GM18520 (cell line): ENCODE measurements at regions not wholly inside any gene's neighbourhood (a gene's known extent, or its start where the extent isn't known, plus 50 kb on each side); places are given as distances from the start of the nearest gene placed in this dataset.

Experiments used
- ATAC-seq: cut with Tn5 transposase; IDR thresholded peaks from one replicate; pipeline ENCODE4 v1.9.1; 2021; ENCODE audit not compliant: unreplicated experiment

GRCh38 chr12:115443351-115443938 is 759.5 kb upstream of the TBX3 start:
- no peak for ATAC-seq

- no peak for ATAC-seq
Measured at GRCh38 chr12:115440438-115440837, 756.5 kb upstream of the TBX3 start.

- ATAC-seq: no peak
Measured at GRCh38 chr12:115439008-115439601, 755.1 kb upstream of the TBX3 start.

- no peak for ATAC-seq
Measured at GRCh38 chr12:115438314-115438713, 754.3 kb upstream of the TBX3 start.

- ATAC-seq: no peak
Measured at GRCh38 chr12:115437061-115437567, 753.1 kb upstream of the TBX3 start.

GRCh38 chr12:115433014-115433634 is 749.1 kb upstream of the TBX3 start:
- no peak for ATAC-seq

- no peak for ATAC-seq
Measured at GRCh38 chr12:115430636-115431035, 746.7 kb upstream of the TBX3 start.

- no peak for ATAC-seq
Measured at GRCh38 chr12:115426732-115427131, 742.8 kb upstream of the TBX3 start.

- no peak for ATAC-seq
Measured at GRCh38 chr12:115424003-115424402, 740.0 kb upstream of the TBX3 start.

- no peak for ATAC-seq
Measured at GRCh38 chr12:115423546-115423987, 739.6 kb upstream of the TBX3 start.

- ATAC-seq: no peak
Measured at GRCh38 chr12:115422845-115423545, 739.0 kb upstream of the TBX3 start.

- ATAC-seq: no peak
Measured at GRCh38 chr12:115421796-115422709, 738.1 kb upstream of the TBX3 start.

GRCh38 chr12:115421350-115421749 is 737.4 kb upstream of the TBX3 start:
- no peak for ATAC-seq

GRCh38 chr12:115419145-115419646 is 735.2 kb upstream of the TBX3 start:
- ATAC-seq: no peak

GRCh38 chr12:115417610-115418009 is 733.6 kb upstream of the TBX3 start:
- ATAC-seq: no peak

GRCh38 chr12:115416869-115417268 is 732.9 kb upstream of the TBX3 start:
- no peak for ATAC-seq

GRCh38 chr12:115413626-115414025 is 729.7 kb upstream of the TBX3 start:
- ATAC-seq: no peak

GRCh38 chr12:115412831-115413230 is 728.9 kb upstream of the TBX3 start:
- ATAC-seq: no peak

GRCh38 chr12:115411121-115411520 is 727.1 kb upstream of the TBX3 start:
- no peak for ATAC-seq

GRCh38 chr12:115408642-115409041 is 724.7 kb upstream of the TBX3 start:
- ATAC-seq: no peak
